ENCODE measurements at regions not wholly inside any gene's neighbourhood (a gene's known extent, or its start where the extent isn't known, plus 50 kb on each side); places are given as distances from the start of the nearest gene placed in this dataset.

GRCh38 chrX:44061968-44062614 is 88.9 kb upstream of the NDP start:
- TF ChIP-seq GATA3 (IDR thresholded peaks at IDR 0.05; ENCODE audit: low read depth, low read length) (no peak), GATA2 (IDR thresholded peaks at IDR 0.05; ENCODE audit: low read depth, low read length) (no peak)

GRCh38 chrX:44060221-44060620 is 87.0 kb upstream of the NDP start:
- TF ChIP-seq GATA3 (IDR thresholded peaks at IDR 0.05; ENCODE audit: low read depth, low read length): no peak
- TF ChIP-seq GATA2 (IDR thresholded peaks at IDR 0.05; ENCODE audit: low read depth, low read length): no peak

DNA sequence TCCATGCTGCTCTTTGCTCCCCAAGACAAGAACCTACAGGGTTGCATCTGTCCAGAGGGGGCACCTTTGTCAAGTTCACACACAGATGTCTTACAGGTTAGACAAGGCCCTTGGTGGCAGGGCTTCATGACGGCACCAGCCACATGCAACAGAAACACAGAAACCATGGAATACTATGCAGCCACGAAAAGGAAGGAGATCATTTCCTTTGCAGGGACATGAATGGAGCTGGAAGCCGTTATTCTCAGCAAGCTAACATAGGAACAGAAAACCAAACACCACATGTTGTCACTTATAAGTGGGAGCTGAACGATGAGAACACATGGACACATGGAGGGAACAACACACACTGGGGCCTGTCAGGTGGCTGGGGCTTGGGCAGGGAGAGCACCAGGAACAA is 85.1 kb upstream of the NDP start:
- TF ChIP-seq GATA2 (IDR thresholded peaks at IDR 0.05; ENCODE audit: low read depth, low read length) (no peak), GATA3 (IDR thresholded peaks at IDR 0.05; ENCODE audit: low read depth, low read length) (no peak)

DNA sequence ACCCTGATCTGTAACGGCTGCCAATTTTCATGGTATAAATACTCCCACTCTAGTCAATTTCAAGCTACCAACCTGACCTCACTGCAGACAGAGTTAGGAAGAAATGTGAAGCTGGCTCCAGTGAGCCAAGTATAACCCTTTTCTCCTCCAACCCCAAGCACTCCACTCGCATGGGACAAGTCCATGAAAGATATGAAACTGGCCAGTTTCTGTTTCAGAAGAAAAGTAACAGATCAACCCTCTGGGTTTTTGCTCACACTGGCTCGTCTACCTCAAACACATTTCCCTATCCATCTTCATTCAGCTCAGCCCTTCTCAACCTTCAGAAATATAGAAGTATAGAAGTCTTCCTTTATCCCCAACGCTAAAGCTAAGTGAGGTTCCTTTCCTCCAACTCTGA is 82.4 kb upstream of the NDP start:
- TF ChIP-seq GATA3 (IDR thresholded peaks at IDR 0.05; ENCODE audit: low read depth, low read length) (no peak), GATA2 (IDR thresholded peaks at IDR 0.05; ENCODE audit: low read depth, low read length) (no peak)

DNA sequence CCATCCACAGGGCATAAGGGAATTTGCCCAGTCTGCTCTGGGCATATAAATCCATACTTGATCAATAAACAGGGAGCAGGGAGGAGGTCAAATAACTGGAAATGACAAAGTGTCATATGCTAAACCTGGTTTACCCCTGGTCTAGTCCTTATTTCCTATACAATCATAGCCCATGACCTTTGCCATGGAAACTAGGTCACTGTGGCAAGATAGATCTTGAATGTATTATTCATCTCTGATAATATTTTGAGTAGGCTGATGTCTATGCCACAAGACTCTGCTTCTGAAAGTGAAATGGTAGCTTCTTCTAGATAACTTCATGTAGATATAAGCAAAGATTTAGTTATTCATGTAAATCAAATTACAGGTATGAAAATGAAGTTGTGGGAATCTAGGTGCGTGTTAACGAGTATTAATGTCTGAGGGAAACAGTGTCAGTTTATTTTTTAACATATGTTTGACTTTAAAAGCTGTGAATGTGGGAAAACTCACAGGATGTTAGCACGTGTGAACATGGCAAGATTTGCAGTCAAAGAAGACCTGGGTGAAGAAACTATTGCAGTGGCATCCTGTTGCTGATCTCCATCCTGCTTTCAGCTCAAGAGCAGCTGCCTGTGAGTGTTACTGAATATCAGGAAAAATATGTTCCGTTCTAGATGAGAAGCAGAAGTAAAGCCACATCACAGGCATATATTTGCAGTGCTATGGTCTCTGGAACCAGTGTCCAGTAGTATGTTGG is 81.8 kb upstream of the NDP start:
- TF ChIP-seq GATA3 (IDR thresholded peaks at IDR 0.05; ENCODE audit: low read depth, low read length) (no peak), GATA2 (IDR thresholded peaks at IDR 0.05; ENCODE audit: low read depth, low read length) (no peak)

DNA sequence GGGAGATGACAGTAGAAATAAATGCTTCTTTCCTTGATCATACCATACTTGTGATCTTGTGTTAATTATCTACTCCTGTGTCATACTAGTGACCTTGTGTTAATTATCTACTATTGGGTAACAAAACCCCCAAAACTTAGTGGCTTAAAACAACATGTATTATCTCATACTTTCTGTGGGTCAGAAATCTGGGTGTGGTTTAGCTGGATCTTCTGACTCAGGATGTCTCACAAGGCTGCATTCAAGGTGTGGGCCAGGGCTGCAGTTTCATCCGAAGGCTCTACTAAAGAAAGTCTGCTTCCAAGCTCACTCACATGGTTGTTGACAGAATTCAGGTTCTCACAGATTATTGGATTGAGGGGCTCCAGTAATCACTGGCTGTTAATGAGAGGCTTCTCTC is 70.3 kb upstream of the NDP start:
- TF ChIP-seq GATA3 (IDR thresholded peaks at IDR 0.05; ENCODE audit: low read depth, low read length) (no peak), GATA2 (IDR thresholded peaks at IDR 0.05; ENCODE audit: low read depth, low read length) (no peak)

DNA sequence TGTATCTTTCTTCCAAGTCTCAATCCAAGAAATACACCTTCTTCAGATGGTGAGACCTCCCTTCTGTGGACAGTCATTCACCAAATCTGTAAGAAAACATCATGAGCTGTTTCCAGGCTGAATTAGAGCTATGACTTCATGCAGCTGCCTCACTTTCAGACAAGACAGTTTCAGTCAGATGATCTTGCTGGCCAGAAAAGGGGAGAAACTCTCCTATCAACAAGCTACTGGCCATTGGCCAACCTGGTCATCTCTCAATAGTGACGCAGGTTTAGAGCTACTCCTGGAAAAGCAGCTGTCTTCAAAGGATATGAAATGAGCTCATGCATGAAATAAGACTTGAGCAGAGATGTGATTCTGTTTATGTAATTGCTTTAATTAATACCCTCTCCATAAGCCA is 69.6 kb upstream of the NDP start:
- TF ChIP-seq GATA2 (IDR thresholded peaks at IDR 0.05; ENCODE audit: low read depth, low read length): no peak
- no peak for TF ChIP-seq GATA3 (IDR thresholded peaks at IDR 0.05; ENCODE audit: low read depth, low read length)

GRCh38 chrX:44042116-44042515 is 68.9 kb upstream of the NDP start:
- TF ChIP-seq GATA2 (IDR thresholded peaks at IDR 0.05; ENCODE audit: low read depth, low read length): no peak
- TF ChIP-seq GATA3 (IDR thresholded peaks at IDR 0.05; ENCODE audit: low read depth, low read length): no peak

DNA sequence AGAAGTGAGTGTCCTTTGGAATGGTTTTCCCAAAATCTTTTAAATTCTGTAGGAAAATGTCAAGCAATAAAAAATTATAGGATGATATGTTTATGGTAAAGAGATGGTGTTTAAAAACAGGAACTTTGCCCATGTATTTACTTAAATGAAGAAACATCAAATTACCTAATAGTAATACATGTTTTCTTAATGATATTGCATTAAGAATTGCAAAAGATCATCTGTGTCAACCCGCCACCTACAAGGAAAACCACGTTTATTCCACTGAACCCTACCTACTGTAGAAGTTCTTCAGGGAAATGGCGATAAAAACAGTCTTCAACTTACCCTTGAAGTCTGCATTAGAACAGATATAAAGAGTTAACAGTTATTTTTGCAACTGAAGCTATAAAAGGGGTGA is 67.2 kb upstream of the NDP start:
- TF ChIP-seq GATA3 (IDR thresholded peaks at IDR 0.05; ENCODE audit: low read depth, low read length) (no peak), GATA2 (IDR thresholded peaks at IDR 0.05; ENCODE audit: low read depth, low read length) (no peak)

GRCh38 chrX:44039556-44039955 is 66.4 kb upstream of the NDP start:
- TF ChIP-seq GATA3 (IDR thresholded peaks at IDR 0.05; ENCODE audit: low read depth, low read length) (no peak), GATA2 (IDR thresholded peaks at IDR 0.05; ENCODE audit: low read depth, low read length) (peak; percentile 14; the same call in 1 of the 2 replicates)

DNA sequence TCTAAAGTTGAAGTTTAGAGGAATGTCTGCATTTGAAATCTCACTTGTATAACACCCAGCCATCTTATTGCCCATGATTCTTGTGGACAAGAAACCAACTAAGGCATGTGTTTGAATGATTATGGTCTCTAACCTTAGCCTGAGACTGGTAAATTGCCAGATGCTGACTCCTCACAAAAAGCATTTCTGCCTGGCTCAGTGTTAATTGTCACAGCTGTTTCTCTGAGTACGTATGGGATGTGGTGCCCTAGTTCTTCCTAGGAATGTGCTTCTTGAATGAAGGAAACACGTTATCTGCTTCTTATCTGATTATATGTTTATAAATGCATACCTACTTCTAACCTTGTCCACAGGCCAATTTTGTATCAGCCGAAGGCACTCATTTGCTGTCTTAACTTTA is 63.1 kb upstream of the NDP start:
- TF ChIP-seq GATA3 (IDR thresholded peaks at IDR 0.05; ENCODE audit: low read depth, low read length): no peak
- no peak for TF ChIP-seq GATA2 (IDR thresholded peaks at IDR 0.05; ENCODE audit: low read depth, low read length)

GRCh38 chrX:44035571-44035970 is 62.4 kb upstream of the NDP start:
- TF ChIP-seq GATA2 (IDR thresholded peaks at IDR 0.05; ENCODE audit: low read depth, low read length) (no peak), GATA3 (IDR thresholded peaks at IDR 0.05; ENCODE audit: low read depth, low read length) (no peak)

- TF ChIP-seq GATA3 (IDR thresholded peaks at IDR 0.05; ENCODE audit: low read depth, low read length) (no peak), GATA2 (IDR thresholded peaks at IDR 0.05; ENCODE audit: low read depth, low read length) (no peak)
These were observed 59.3 kb upstream of the NDP start for GRCh38 chrX:44032479-44032878.

- no peak for TF ChIP-seq GATA2 (IDR thresholded peaks at IDR 0.05; ENCODE audit: low read depth, low read length)
These were observed 52.4 kb upstream of the NDP start for GRCh38 chrX:44025555-44025954.
